Stomach (tissue), 4 donors: ENCODE measurements at regions not wholly inside any gene's neighbourhood (a gene's known extent, or its start where the extent isn't known, plus 50 kb on each side); places are given as distances from the start of the nearest gene placed in this dataset.

ENCODE experiments used
- EP300 ChIP-seq: sonication (generic); formaldehyde crosslinking; IDR thresholded peaks from one replicate; pipeline ENCODE4 v1.6.1; 2017; ENCODE audit warnings: antibody characterized with exemption
- POLR2A ChIP-seq, 4 donors: fragments of 450-650 bp; IDR thresholded peaks; one replicate each; pipeline ENCODE4 v1.6.1; 2016; ENCODE audit warnings: antibody characterized with exemption in 4 of 4, control low read depth in 2 of 4, mild to moderate bottlenecking in 1 of 4, moderate library complexity in 1 of 4
- POLR2AphosphoS5 ChIP-seq, 3 donors: sonication (generic); formaldehyde crosslinking; IDR thresholded peaks; one replicate each; pipeline ENCODE4 v1.6.1; 2016; ENCODE audit warnings: antibody characterized with exemption in 3 of 3
- TF ChIP-seq, protein P1 (sequence below), 7 experiments: fragments of 450-650 bp in 4 of 7; fragments of 200-600 bp in 3 of 7; sonication (generic) in 3 of 7; IDR thresholded peaks; one replicate each; pipeline ENCODE4 v1.5.1; 2016 to 2019; ENCODE audit warnings: antibody characterized with exemption in 7 of 7, control low read depth in 2 of 7, mild to moderate bottlenecking in 1 of 7

DNA sequence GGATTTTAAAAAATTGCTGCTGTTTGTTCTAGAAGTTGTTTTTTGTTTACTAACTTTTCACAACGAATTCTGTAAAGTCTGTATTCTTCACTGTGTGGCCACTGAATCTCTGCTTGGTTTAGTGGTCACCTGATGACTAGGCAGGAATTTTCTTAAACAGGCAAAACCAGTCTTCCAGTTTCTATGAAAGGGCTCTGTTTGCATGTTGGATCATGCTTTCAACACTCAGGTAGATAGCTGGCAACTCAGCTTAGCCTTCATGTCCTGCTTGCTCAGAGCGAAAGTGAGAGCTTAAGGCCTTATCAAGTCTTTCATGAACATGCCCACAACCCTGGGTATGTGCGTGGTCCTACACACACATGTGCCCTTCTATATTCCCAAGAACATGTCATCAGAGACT, 52.4 kb upstream of the CCDC190 start:
- TF ChIP-seq, protein P1, sequence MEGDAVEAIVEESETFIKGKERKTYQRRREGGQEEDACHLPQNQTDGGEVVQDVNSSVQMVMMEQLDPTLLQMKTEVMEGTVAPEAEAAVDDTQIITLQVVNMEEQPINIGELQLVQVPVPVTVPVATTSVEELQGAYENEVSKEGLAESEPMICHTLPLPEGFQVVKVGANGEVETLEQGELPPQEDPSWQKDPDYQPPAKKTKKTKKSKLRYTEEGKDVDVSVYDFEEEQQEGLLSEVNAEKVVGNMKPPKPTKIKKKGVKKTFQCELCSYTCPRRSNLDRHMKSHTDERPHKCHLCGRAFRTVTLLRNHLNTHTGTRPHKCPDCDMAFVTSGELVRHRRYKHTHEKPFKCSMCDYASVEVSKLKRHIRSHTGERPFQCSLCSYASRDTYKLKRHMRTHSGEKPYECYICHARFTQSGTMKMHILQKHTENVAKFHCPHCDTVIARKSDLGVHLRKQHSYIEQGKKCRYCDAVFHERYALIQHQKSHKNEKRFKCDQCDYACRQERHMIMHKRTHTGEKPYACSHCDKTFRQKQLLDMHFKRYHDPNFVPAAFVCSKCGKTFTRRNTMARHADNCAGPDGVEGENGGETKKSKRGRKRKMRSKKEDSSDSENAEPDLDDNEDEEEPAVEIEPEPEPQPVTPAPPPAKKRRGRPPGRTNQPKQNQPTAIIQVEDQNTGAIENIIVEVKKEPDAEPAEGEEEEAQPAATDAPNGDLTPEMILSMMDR (IDR thresholded peaks at IDR 0.05), result no peak
- TF ChIP-seq POLR2A (IDR thresholded peaks at IDR 0.05) (no peak), POLR2AphosphoS5 (IDR thresholded peaks at IDR 0.05) (peak in 1 of 3 donors; percentile 56), EP300 (no peak)
